GM12878 (cell line): ENCODE measurements at regions not wholly inside any gene's neighbourhood (a gene's known extent, or its start where the extent isn't known, plus 50 kb on each side); places are given as distances from the start of the nearest gene placed in this dataset.

Experiments
- ATAC-seq: fragments of 200-7000 bp; cut with Tn5 transposase; 3 replicates; pipeline ENCODE4 v1.9.1; 2020; ENCODE audit warnings: mild to moderate bottlenecking, moderate library complexity
- BruUV-seq: library from RNA; stranded (reverse); fragments of 400-500 nt; replicated peaks from 2 replicates; lab custom pipeline; 2021; lab: Mats Ljungman, UMichigan
- CTCF ChIA-PET: fragments of 300-600 bp; sonication (Branson Sonifier 250); formaldehyde crosslinking; extraction: SDS; loops from one replicate; lab custom pipeline; 2021; ENCODE audit warnings: inconsistent platforms; lab: Yijun Ruan, JAX
- POLR2A ChIA-PET: fragments of 350-600 bp; formaldehyde crosslinking; extraction: SDS; loops from one replicate; lab custom pipeline; 2021; ENCODE audit warnings: inconsistent platforms; lab: Charles Lee
- RAD21 ChIA-PET: fragments of 300-600 bp; sonication (Branson Sonifier 250); formaldehyde crosslinking; loops from one replicate; lab custom pipeline; 2023; ENCODE audit warnings: antibody characterized with exemption; ENCODE audit not compliant: unreplicated experiment; lab: Charles Lee
- SMC1A ChIA-PET: fragments of 300-600 bp; sonication (Branson Sonifier 250); formaldehyde crosslinking; loops from one replicate; lab custom pipeline; 2023; ENCODE audit not compliant: unreplicated experiment, uncharacterized antibody; lab: Charles Lee
- DNase-seq: peaks from one replicate; pipeline ENCODE4 v3.0.0-alpha.2; 2011; ENCODE audit warnings: low read depth, low spot score
- FAIRE-seq: peaks from 3 replicates; lab custom pipeline; 2011; peaks lifted over from hg19 to GRCh38; lab: Jason Lieb, UNC
- H2AFZ ChIP-seq: 2 replicates; pipeline ENCODE4 v1.6.0; 2011; ENCODE audit warnings: low read depth, low read length, control low read depth; ENCODE audit not compliant: control insufficient read depth
- H3K27ac ChIP-seq: 2 replicates; pipeline ENCODE4 v1.5.1; 2011; ENCODE audit warnings: control low read depth; ENCODE audit not compliant: control insufficient read depth, insufficient read depth
- H3K27me3 ChIP-seq, 2 experiments: replicated peaks in 1 of 2; 2 replicates each; pipeline versions ENCODE4 v1.6.0 to v1.6.1; 2011; ENCODE audit warnings: low read length in 1 of 2; ENCODE audit not compliant: control insufficient read depth in 2 of 2, insufficient read depth in 2 of 2
- H3K36me3 ChIP-seq, 2 experiments: 2 replicates each; pipeline ENCODE4 v1.5.1; 2011; ENCODE audit warnings: low read length in 1 of 2; ENCODE audit not compliant: control insufficient read depth in 2 of 2, insufficient read depth in 2 of 2
- H3K4me1 ChIP-seq: 2 replicates; pipeline ENCODE4 v1.6.1; 2011; ENCODE audit warnings: mild to moderate bottlenecking, low read length, moderate library complexity, mixed read lengths; ENCODE audit not compliant: control insufficient read depth, insufficient read depth
- H3K4me2 ChIP-seq: 2 replicates; pipeline ENCODE4 v1.6.0; 2011; ENCODE audit warnings: control low read depth; ENCODE audit not compliant: control insufficient read depth, insufficient read depth
- H3K4me3 ChIP-seq: fragments of 200-600 bp; sonication (generic); 2 replicates; pipeline ENCODE4 v1.5.1; 2016
- H3K79me2 ChIP-seq: 2 replicates; pipeline ENCODE4 v1.6.0; 2011; ENCODE audit warnings: low read length; ENCODE audit not compliant: control insufficient read depth, insufficient read depth
- H3K9ac ChIP-seq: 2 replicates; pipeline ENCODE4 v1.8.0; 2011; ENCODE audit warnings: low read length, control low read depth, mixed read lengths; ENCODE audit not compliant: control insufficient read depth, insufficient read depth
- H3K9me3 ChIP-seq: replicated peaks from 3 replicates; pipeline ENCODE4 v1.5.1; 2011; ENCODE audit warnings: mild to moderate bottlenecking, low read length; ENCODE audit not compliant: control insufficient read depth, insufficient read depth
- H4K20me1 ChIP-seq: 2 replicates; pipeline ENCODE4 v1.6.0; 2011; ENCODE audit not compliant: control insufficient read depth, insufficient read depth
- BACH1 ChIP-seq: fragments of 450-650 bp; IDR thresholded peaks from 2 replicates; pipeline ENCODE4 v1.6.1; 2017; ENCODE audit warnings: mild to moderate bottlenecking, borderline replicate concordance
- CHD2 ChIP-seq: IDR thresholded peaks from 2 replicates; pipeline ENCODE4 v1.6.1; 2011; ENCODE audit warnings: low read depth, low read length, improper control_type of control experiment, borderline replicate concordance
- CREB1 ChIP-seq: IDR thresholded peaks from 2 replicates; pipeline ENCODE4 v1.6.1; 2012; ENCODE audit warnings: low read depth, mild to moderate bottlenecking, inconsistent platforms
- ESRRA ChIP-seq: IDR thresholded peaks from 2 replicates; pipeline ENCODE4 v1.6.1; 2012; ENCODE audit warnings: mild to moderate bottlenecking, low read length, improper control_type of control experiment
- HDAC2 ChIP-seq: fragments of 200-600 bp; sonication (generic); IDR thresholded peaks from 2 replicates; pipeline ENCODE4 v1.6.1; 2017
- IKZF1 ChIP-seq: fragments of 450-650 bp; conservative IDR thresholded peaks from 2 replicates; pipeline ENCODE4 v1.6.1; 2017; ENCODE audit warnings: antibody characterized with exemption, mild to moderate bottlenecking
- JUND ChIP-seq: IDR thresholded peaks from 2 replicates; pipeline ENCODE4 v1.6.1; 2012; ENCODE audit warnings: low read depth, mild to moderate bottlenecking, low read length, improper control_type of control experiment, moderate library complexity
- KLF5 ChIP-seq: fragments of 450-650 bp; IDR thresholded peaks from 2 replicates; pipeline ENCODE4 v1.6.1; 2014; ENCODE audit warnings: mild to moderate bottlenecking; ENCODE audit not compliant: partially characterized antibody
- MEF2A ChIP-seq: IDR thresholded peaks from 2 replicates; pipeline ENCODE4 v1.6.1; 2011; ENCODE audit warnings: low read depth, mild to moderate bottlenecking, low read length, moderate library complexity; ENCODE audit not compliant: insufficient read depth
- MTA2 ChIP-seq: fragments of 450-650 bp; IDR thresholded peaks from 2 replicates; pipeline ENCODE4 v1.6.1; 2016; ENCODE audit warnings: low read depth, mild to moderate bottlenecking, moderate library complexity
- MXI1 ChIP-seq: fragments of 150-350 bp; IDR thresholded peaks from 2 replicates; pipeline ENCODE4 v1.6.1; 2011; ENCODE audit warnings: low read depth, mild to moderate bottlenecking, inconsistent platforms, low read length, improper control_type of control experiment
- PML ChIP-seq: IDR thresholded peaks from 2 replicates; pipeline ENCODE4 v1.6.1; 2012; ENCODE audit warnings: low read length, inconsistent platforms
- RB1 ChIP-seq: fragments of 450-650 bp; formaldehyde crosslinking; IDR thresholded peaks from 2 replicates; pipeline ENCODE4 v1.6.1; 2017; ENCODE audit warnings: mild to moderate bottlenecking, borderline replicate concordance
- RCOR1 ChIP-seq: conservative IDR thresholded peaks from 2 replicates; pipeline ENCODE4 v1.6.1; 2012; ENCODE audit warnings: low read depth, low read length, improper control_type of control experiment
- RELA ChIP-seq: fragments of 450-650 bp; IDR thresholded peaks from 2 replicates; pipeline ENCODE4 v1.8.0; 2014; ENCODE audit warnings: borderline replicate concordance; ENCODE audit not compliant: partially characterized antibody
- RFX5 ChIP-seq: IDR thresholded peaks from 2 replicates; pipeline ENCODE4 v1.6.1; 2011; ENCODE audit warnings: low read depth, low read length, improper control_type of control experiment
- SIN3A ChIP-seq: IDR thresholded peaks from 2 replicates; pipeline ENCODE4 v1.6.1; 2012; ENCODE audit warnings: low read depth, low read length, improper control_type of control experiment
- STAT3 ChIP-seq: IDR thresholded peaks from 2 replicates; pipeline ENCODE4 v1.6.1; 2011; ENCODE audit warnings: low read depth, low read length, improper control_type of control experiment
- TBL1XR1 ChIP-seq: IDR thresholded peaks from 2 replicates; pipeline ENCODE4 v1.6.1; 2012; ENCODE audit warnings: low read depth, low read length, improper control_type of control experiment
- WRNIP1 ChIP-seq: IDR thresholded peaks from 2 replicates; pipeline ENCODE4 v1.6.1; 2011; ENCODE audit warnings: low read depth, low read length, improper control_type of control experiment, borderline replicate concordance
- WGBS: methylation state at CpG from one replicate; pipeline ENCODE4 v1.1.6; 2016; ENCODE audit warnings: low lambda C conversion rate; ENCODE audit not compliant: insufficient replicate concordance, insufficient coverage; ENCODE audit errors: missing lambda C conversion rate; 5-methylcytosine and 5-hydroxymethylcytosine counted together
- in situ Hi-C: fragments of 300-500 bp; cut with MboI; formaldehyde crosslinking; loops from 9 replicates; pipeline ENCODE4 v1.14.3; 2018; ENCODE audit warnings: mixed read lengths
- intact Hi-C: fragments of 100-400 bp; cut with micrococcal nuclease; formaldehyde crosslinking; loops from one replicate; pipeline ENCODE4 v1.14.2; 2022; ENCODE audit not compliant: unreplicated experiment
- TF ChIP-seq, protein P1 (sequence below): IDR thresholded peaks from 2 replicates; pipeline ENCODE4 v1.6.1; 2012; ENCODE audit warnings: low read depth, low read length, improper control_type of control experiment
- TF ChIP-seq, protein P2 (sequence below): fragments of 150-350 bp; IDR thresholded peaks from 2 replicates; pipeline ENCODE4 v1.6.1; 2016; ENCODE audit warnings: low read depth, low read length

DNA sequence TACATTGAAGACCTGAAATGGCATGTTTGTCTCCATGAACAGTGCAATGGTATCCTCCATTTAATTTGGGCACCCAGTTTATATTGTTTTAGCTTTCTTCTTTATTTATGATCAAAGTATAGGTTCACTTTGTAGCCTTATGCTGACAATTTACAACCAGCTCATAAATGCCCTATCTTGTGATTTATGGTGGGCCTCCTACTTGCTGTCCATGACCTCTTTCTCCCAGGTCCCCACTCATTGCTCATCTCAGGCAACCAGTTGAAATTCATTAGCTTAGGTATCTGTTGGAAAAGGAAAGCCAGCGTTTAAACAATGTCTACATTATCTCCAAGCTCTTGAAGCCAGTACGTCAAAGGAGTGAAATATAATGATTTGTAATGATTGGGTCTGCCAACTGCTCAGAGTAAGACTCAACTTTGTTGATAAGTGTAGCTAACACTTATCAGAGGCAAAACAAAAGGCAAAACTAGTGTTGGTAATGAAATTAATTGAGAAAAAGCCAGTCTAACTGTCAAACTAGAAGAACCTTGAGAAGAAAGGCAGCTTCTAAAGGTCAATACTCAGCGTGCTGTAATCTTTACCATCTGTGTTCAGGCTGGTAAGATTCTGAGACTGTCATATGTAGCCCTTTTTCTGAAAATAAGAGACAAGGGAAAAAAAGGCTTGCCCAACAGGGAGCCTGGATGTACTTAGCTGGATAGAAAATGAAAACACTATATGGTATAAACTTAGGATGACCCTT is 695.9 kb downstream of the EPHA4 start (continued):
- no peak for TF ChIP-seq RB1
- no peak for TF ChIP-seq KLF5
- no peak for TF ChIP-seq RFX5
- TF ChIP-seq RCOR1, result no peak
- no peak for TF ChIP-seq CREB1
- TF ChIP-seq, protein P1, sequence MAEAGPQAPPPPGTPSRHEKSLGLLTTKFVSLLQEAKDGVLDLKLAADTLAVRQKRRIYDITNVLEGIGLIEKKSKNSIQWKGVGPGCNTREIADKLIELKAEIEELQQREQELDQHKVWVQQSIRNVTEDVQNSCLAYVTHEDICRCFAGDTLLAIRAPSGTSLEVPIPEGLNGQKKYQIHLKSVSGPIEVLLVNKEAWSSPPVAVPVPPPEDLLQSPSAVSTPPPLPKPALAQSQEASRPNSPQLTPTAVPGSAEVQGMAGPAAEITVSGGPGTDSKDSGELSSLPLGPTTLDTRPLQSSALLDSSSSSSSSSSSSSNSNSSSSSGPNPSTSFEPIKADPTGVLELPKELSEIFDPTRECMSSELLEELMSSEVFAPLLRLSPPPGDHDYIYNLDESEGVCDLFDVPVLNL, result no peak
- TF ChIP-seq JUND, result no peak

DNA sequence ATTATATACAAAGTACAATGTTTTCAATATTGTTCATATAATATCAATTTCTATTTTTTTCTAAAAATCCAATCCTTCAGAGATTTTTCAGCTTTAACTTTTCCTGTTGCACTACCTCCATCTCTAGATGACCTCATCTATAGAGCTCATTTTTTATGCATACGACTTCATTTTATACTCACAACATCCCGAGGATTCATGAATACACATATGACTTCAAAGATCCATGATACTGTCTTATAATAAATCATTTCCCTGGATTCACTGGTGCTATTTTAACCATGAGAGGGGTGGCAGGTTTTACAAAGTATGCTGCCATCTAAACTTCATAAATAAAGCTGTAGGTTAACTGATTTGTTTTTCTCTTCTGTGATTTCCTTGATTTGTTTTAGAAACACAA is 694.6 kb downstream of the EPHA4 start:
- H3K4me3 ChIP-seq, result no peak overlapping the region
- no peak overlapping the region for H3K9ac ChIP-seq
- H3K79me2 ChIP-seq, result no peaks in the 10 kb centered on the region
- ChIA-PET CTCF (no interaction called here), RAD21 (no interaction called here), SMC1A (no interaction called here), POLR2A (no interaction called here)
- no peak overlapping the region for H2AFZ ChIP-seq
- no peak overlapping the region for H3K4me2 ChIP-seq
- no peak overlapping the region for H3K27ac ChIP-seq
- in situ Hi-C loops, result no loop called here
- no peak for ATAC-seq
- no peaks in the 10 kb centered on the region for H4K20me1 ChIP-seq
- WGBS, result 3% methylated on average over 2 of the region's 2 CpGs
- H3K9me3 ChIP-seq, result no peaks in the 10 kb centered on the region
- intact Hi-C loops, result no loop called here
- no peaks in the 10 kb centered on the region for H3K27me3 ChIP-seq
- no peaks in the 10 kb centered on the region for H3K36me3 ChIP-seq
- DNase-seq, result no peak
- FAIRE-seq, result no peak
- BruUV-seq, result no TSS peak
- H3K4me1 ChIP-seq, result no peaks in the 10 kb centered on the region
- TF ChIP-seq WRNIP1 (no peak), CHD2 (no peak), IKZF1 (no peak), PML (no peak), STAT3 (no peak), ESRRA (no peak), BACH1 (no peak), MTA2 (no peak), MXI1 (no peak), RELA (no peak), HDAC2 (no peak), SIN3A (no peak), MEF2A (no peak), TBL1XR1 (no peak)
- TF ChIP-seq, protein P2, sequence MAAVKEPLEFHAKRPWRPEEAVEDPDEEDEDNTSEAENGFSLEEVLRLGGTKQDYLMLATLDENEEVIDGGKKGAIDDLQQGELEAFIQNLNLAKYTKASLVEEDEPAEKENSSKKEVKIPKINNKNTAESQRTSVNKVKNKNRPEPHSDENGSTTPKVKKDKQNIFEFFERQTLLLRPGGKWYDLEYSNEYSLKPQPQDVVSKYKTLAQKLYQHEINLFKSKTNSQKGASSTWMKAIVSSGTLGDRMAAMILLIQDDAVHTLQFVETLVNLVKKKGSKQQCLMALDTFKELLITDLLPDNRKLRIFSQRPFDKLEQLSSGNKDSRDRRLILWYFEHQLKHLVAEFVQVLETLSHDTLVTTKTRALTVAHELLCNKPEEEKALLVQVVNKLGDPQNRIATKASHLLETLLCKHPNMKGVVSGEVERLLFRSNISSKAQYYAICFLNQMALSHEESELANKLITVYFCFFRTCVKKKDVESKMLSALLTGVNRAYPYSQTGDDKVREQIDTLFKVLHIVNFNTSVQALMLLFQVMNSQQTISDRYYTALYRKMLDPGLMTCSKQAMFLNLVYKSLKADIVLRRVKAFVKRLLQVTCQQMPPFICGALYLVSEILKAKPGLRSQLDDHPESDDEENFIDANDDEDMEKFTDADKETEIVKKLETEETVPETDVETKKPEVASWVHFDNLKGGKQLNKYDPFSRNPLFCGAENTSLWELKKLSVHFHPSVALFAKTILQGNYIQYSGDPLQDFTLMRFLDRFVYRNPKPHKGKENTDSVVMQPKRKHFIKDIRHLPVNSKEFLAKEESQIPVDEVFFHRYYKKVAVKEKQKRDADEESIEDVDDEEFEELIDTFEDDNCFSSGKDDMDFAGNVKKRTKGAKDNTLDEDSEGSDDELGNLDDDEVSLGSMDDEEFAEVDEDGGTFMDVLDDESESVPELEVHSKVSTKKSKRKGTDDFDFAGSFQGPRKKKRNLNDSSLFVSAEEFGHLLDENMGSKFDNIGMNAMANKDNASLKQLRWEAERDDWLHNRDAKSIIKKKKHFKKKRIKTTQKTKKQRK, result no peak
